Natural killer cell treated with Interleukin-12 subunit alpha and Interleukin-12 subunit beta and Interleukin-15 and Interleukin-18, amount 100 ng/mL, for 72 hours (primary cell): ENCODE measurements at regions not wholly inside any gene's neighbourhood (a gene's known extent, or its start where the extent isn't known, plus 50 kb on each side); places are given as distances from the start of the nearest gene placed in this dataset.
"Not testable (repeated sequence)": the region's sequence is repeated elsewhere in the genome, so short reads cannot be mapped to it uniquely, and the experiment has no call there.

Experiments
- ATAC-seq, 2 donors: fragments of 150-1000 bp; cut with Tn5 transposase in 1 of 2; sonication (Bioruptor Pico), chemical (Tn5 transposase) in 1 of 2; 2 replicates each; pipeline ENCODE4 v1.10.0; 2021
- DNase-seq: peaks from one replicate; pipeline ENCODE4 v3.0.0; 2022; ENCODE audit warnings: low spot score
- H3K27ac Mint-ChIP-seq, 2 donors: 1 replicate in 1 of 2; 2 replicates in 1 of 2; pipeline ENCODE4 v1.8.0; 2022; ENCODE audit warnings: mixed read lengths in 2 of 2, mild to moderate bottlenecking in 1 of 2, moderate library complexity in 1 of 2
- H3K27me3 Mint-ChIP-seq, 2 donors: 1 replicate in 1 of 2; 2 replicates in 1 of 2; pipeline ENCODE4 v1.8.0; 2022; ENCODE audit warnings: mixed read lengths in 2 of 2
- H3K36me3 Mint-ChIP-seq: one replicate; pipeline ENCODE4 v1.8.0; 2022; ENCODE audit warnings: mixed read lengths
- H3K4me1 Mint-ChIP-seq, 2 donors: 1 replicate in 1 of 2; 2 replicates in 1 of 2; pipeline ENCODE4 v1.8.0; 2022; ENCODE audit warnings: low read depth in 2 of 2, mixed read lengths in 2 of 2, mild to moderate bottlenecking in 1 of 2
- H3K4me3 Mint-ChIP-seq: one replicate; pipeline ENCODE4 v1.8.0; 2022; ENCODE audit warnings: mixed read lengths
- H3K9me3 Mint-ChIP-seq: 2 replicates; pipeline ENCODE4 v1.8.0; 2022; ENCODE audit warnings: mixed read lengths

DNA sequence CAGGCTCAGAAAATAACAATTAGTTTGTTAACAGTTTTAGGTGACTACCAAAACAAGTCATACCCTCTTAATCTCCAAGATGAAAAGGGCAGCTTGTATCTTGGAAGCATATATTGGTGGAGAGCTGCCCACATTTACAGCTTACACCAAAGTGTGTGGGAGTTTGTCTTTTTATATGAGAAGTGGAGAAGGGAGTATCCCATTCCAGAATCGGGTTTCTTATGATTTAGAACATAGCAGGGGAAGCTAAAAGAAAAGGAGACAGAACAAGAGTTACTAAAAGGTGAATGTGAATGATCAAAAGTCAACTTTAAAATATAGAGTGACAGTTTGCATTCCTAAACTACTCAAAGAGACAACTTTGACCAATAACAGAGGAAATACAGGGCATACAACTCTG lies 338.6 kb upstream of the VWC2 start:
- H3K4me3 Mint-ChIP-seq = no peak overlapping the region
- no peak for ATAC-seq
- no peak for DNase-seq
- H3K27me3 Mint-ChIP-seq = no peaks in the 10 kb centered on the region
- H3K9me3 Mint-ChIP-seq = peaks cover 5% of the 10 kb centered on the region
- no peaks in the 10 kb centered on the region for H3K4me1 Mint-ChIP-seq
- H3K27ac Mint-ChIP-seq = no peak overlapping the region
- H3K36me3 Mint-ChIP-seq = no peaks in the 10 kb centered on the region

DNA sequence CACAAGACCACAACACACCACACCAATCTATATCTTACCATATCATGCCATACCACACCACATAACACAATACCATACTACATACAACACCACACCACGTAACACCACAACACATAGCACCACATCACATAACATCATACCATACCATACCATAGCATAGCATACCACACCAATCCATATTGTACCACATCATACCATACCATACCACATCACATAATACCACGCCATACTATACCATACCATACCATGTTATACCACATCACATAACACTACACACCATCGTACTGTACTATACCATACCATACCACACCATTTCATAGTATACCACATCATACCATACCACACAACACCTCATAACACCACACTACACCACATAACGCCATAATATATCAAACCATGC lies 335.2 kb upstream of the VWC2 start:
- no peak overlapping the region for H3K27ac Mint-ChIP-seq
- ATAC-seq = peak in 1 of 2 donors; percentile 63
- no peaks in the 10 kb centered on the region for H3K36me3 Mint-ChIP-seq
- H3K9me3 Mint-ChIP-seq = peaks cover 7% of the 10 kb centered on the region
- no peaks in the 10 kb centered on the region for H3K4me1 Mint-ChIP-seq
- no peaks in the 10 kb centered on the region for H3K27me3 Mint-ChIP-seq
- no peak overlapping the region for H3K4me3 Mint-ChIP-seq
- no peak for DNase-seq

DNA sequence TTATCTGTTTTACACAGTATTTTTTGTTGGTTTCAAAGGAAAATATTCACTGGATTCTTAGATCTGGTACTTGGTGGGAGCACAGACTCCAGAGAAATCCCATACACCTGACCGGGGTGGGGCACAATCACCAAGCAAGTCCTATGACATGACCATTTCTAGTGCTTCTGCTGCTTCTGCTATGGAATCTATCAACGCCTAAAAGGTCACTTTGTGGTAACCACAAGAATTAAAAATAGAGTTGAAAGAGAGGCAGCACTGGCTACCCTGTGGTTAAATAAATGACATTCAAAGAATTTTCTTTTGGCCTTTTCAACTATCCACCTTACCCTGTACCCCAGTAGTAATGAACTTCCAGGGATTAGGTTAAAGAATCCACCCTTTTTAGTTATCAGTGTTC lies 329.9 kb upstream of the VWC2 start:
- Mint-ChIP-seq H3K4me3 (no peak overlapping the region), H3K27ac (no peak overlapping the region), H3K27me3 (no peaks in the 10 kb centered on the region), H3K9me3 (peaks cover 9% of the 10 kb centered on the region), H3K4me1 (no peaks in the 10 kb centered on the region), H3K36me3 (no peaks in the 10 kb centered on the region)
- DNase-seq (no peak), ATAC-seq (no peak)

- Mint-ChIP-seq H3K36me3 (no peaks in the 10 kb centered on the region), H3K4me3 (no peak overlapping the region), H3K4me1 (no peaks in the 10 kb centered on the region), H3K9me3 (peaks cover 10% of the 10 kb centered on the region), H3K27me3 (no peaks in the 10 kb centered on the region), H3K27ac (no peak overlapping the region)
- DNase-seq (no peak), ATAC-seq (no peak)
Observed at GRCh38 chr7:49453486-49453885, 320.0 kb upstream of the VWC2 start.

DNA sequence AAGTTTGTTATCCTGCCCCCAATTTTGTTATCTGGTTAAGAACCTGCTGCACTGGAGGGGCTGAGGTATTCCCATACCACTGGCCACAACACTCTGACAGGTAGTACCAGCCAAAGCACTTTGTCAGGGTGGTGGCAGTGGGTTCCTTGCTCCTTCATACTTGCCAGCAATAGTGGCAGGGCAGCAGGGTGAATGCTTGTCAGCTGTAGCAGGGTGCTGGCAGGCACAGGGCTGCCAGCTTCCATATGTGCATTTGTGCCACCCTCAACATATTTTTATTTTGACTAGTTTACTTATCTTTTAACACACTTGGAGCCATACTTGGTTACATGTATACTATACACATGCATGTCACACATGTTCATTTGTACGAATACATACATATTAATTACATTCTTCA lies 294.0 kb upstream of the VWC2 start:
- no peak for DNase-seq
- Mint-ChIP-seq H3K27ac (no peak overlapping the region), H3K36me3 (no peaks in the 10 kb centered on the region), H3K27me3 (no peaks in the 10 kb centered on the region), H3K4me1 (no peaks in the 10 kb centered on the region), H3K9me3 (peaks cover 17% of the 10 kb centered on the region), H3K4me3 (no peak overlapping the region)
- no peak for ATAC-seq

GRCh38 chr7:49479936-49480544 lies 293.4 kb upstream of the VWC2 start:
- no peaks in the 10 kb centered on the region for H3K36me3 Mint-ChIP-seq
- H3K27ac Mint-ChIP-seq = no peak overlapping the region
- ATAC-seq = no peak
- no peaks in the 10 kb centered on the region for H3K4me1 Mint-ChIP-seq
- peaks cover 15% of the 10 kb centered on the region for H3K9me3 Mint-ChIP-seq
- no peak for DNase-seq
- H3K4me3 Mint-ChIP-seq = no peak overlapping the region
- H3K27me3 Mint-ChIP-seq = no peaks in the 10 kb centered on the region

- H3K36me3 Mint-ChIP-seq = no peaks in the 10 kb centered on the region
- H3K9me3 Mint-ChIP-seq = peaks cover 15% of the 10 kb centered on the region
- H3K27ac Mint-ChIP-seq = no peak overlapping the region
- no peaks in the 10 kb centered on the region for H3K27me3 Mint-ChIP-seq
- ATAC-seq (no peak), DNase-seq (no peak)
- H3K4me1 Mint-ChIP-seq = no peaks in the 10 kb centered on the region
- no peak overlapping the region for H3K4me3 Mint-ChIP-seq
Observed at GRCh38 chr7:49481075-49481474, 292.4 kb upstream of the VWC2 start.

GRCh38 chr7:49483142-49483541 lies 290.3 kb upstream of the VWC2 start:
- no peaks in the 10 kb centered on the region for H3K36me3 Mint-ChIP-seq
- H3K27ac Mint-ChIP-seq = no peak overlapping the region
- H3K4me1 Mint-ChIP-seq = no peaks in the 10 kb centered on the region
- ATAC-seq = no peak
- DNase-seq = no peak
- H3K9me3 Mint-ChIP-seq = peaks cover 8% of the 10 kb centered on the region
- no peaks in the 10 kb centered on the region for H3K27me3 Mint-ChIP-seq
- H3K4me3 Mint-ChIP-seq = no peak overlapping the region

- no peak overlapping the region for H3K27ac Mint-ChIP-seq
- ATAC-seq = no peak
- H3K9me3 Mint-ChIP-seq = peaks cover 3% of the 10 kb centered on the region
- DNase-seq = no peak
- H3K27me3 Mint-ChIP-seq = no peaks in the 10 kb centered on the region
- H3K4me3 Mint-ChIP-seq = no peak overlapping the region
- no peaks in the 10 kb centered on the region for H3K36me3 Mint-ChIP-seq
- no peaks in the 10 kb centered on the region for H3K4me1 Mint-ChIP-seq
Observed at GRCh38 chr7:49486974-49487829, 286.2 kb upstream of the VWC2 start.

- Mint-ChIP-seq H3K27ac (no peak overlapping the region), H3K4me1 (no peaks in the 10 kb centered on the region), H3K36me3 (no peaks in the 10 kb centered on the region)
Observed at GRCh38 chr7:49487830-49488140, 285.7 kb upstream of the VWC2 start.

DNA sequence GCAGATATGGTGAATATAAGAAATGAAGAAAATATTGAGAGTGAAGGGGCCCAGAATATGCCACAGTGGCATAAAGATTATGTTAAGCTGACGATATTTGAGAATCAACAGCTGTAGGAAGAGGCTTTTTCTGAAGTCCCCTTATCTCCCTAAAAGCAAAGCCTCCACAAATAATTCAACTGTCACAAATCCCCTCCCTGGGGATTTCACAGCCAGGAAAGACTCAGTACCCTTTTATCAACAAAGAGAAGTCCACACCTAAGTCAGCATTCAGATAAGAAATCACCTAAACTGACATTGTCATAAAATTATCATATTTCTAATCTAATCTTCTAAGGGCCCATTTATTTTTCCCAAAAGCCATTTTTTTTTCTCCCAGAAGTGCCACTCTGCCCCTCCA lies 284.9 kb upstream of the VWC2 start:
- no peak overlapping the region for H3K27ac Mint-ChIP-seq
- H3K4me3 Mint-ChIP-seq = no peak overlapping the region
- H3K27me3 Mint-ChIP-seq = no peaks in the 10 kb centered on the region
- H3K36me3 Mint-ChIP-seq = no peaks in the 10 kb centered on the region
- H3K4me1 Mint-ChIP-seq = no peaks in the 10 kb centered on the region
- ATAC-seq (no peak), DNase-seq (no peak)
- peaks cover under 1% of the 10 kb centered on the region for H3K9me3 Mint-ChIP-seq

More at GRCh38 chr7:49487830-49488140, 285.7 kb upstream of the VWC2 start:
- Mint-ChIP-seq H3K27me3 (no peaks in the 10 kb centered on the region), H3K4me3 (no peak overlapping the region), H3K9me3 (peaks cover 3% of the 10 kb centered on the region)
- ATAC-seq = no peak
- no peak for DNase-seq

GRCh38 chr7:49497471-49497870 lies 276.0 kb upstream of the VWC2 start:
- H3K9me3 Mint-ChIP-seq = peaks cover 4% of the 10 kb centered on the region
- H3K4me1 Mint-ChIP-seq = no peaks in the 10 kb centered on the region
- H3K36me3 Mint-ChIP-seq = no peaks in the 10 kb centered on the region
- no peaks in the 10 kb centered on the region for H3K27me3 Mint-ChIP-seq
- ATAC-seq (no peak), DNase-seq (no peak)
- no peak overlapping the region for H3K27ac Mint-ChIP-seq
- H3K4me3 Mint-ChIP-seq = no peak overlapping the region

DNA sequence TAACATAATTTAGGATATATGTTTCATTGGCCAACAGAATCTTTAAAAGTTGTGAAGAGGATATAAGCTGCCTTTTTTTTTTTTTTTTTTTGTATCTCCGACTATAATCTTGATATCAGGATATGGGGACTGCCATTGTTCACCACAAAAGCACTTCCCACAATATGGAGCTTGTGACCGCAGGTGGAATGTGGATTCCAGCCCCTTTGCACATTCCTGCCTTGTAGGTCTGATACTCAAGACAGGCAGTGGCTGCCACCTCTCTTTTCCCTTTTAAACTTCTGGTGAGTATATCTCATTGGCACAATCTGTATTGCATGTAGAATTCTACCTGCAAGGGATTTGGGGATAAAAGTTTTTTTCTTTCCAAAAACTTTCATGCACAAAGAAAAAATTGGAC lies 272.7 kb upstream of the VWC2 start:
- H3K4me3 Mint-ChIP-seq = no peak overlapping the region
- peaks cover 4% of the 10 kb centered on the region for H3K9me3 Mint-ChIP-seq
- H3K27ac Mint-ChIP-seq = no peak overlapping the region
- no peaks in the 10 kb centered on the region for H3K36me3 Mint-ChIP-seq
- ATAC-seq = no peak
- H3K27me3 Mint-ChIP-seq = no peaks in the 10 kb centered on the region
- DNase-seq = no peak
- no peaks in the 10 kb centered on the region for H3K4me1 Mint-ChIP-seq

DNA sequence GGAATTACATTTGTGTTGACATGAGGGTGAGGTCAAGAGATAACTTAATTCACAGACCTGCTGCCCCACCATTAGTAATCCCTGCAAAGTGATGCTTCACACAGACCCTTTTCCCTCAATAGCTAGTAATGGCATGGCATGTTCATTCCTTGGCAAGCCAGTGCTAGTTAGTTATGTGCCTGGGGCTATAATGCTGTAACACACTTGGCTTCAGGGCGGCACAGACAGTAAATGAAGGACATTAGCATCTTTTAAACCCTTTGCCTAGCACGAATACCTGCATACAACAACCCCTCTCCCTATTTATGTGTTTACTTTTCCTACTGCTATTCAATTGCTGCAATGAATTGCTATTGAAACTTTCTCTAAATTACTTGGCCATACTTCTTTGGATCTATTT lies 266.2 kb upstream of the VWC2 start:
- not testable (repeated sequence) for H3K9me3 Mint-ChIP-seq, H3K4me3 Mint-ChIP-seq, H3K27me3 Mint-ChIP-seq, H3K36me3 Mint-ChIP-seq, H3K4me1 Mint-ChIP-seq, ATAC-seq, DNase-seq, H3K27ac Mint-ChIP-seq

- DNase-seq = no peak
- no peaks in the 10 kb centered on the region for H3K4me1 Mint-ChIP-seq
- H3K27ac Mint-ChIP-seq = no peak overlapping the region
- peaks cover 8% of the 10 kb centered on the region for H3K9me3 Mint-ChIP-seq
- no peaks in the 10 kb centered on the region for H3K36me3 Mint-ChIP-seq
- no peak for ATAC-seq
- no peaks in the 10 kb centered on the region for H3K27me3 Mint-ChIP-seq
- no peak overlapping the region for H3K4me3 Mint-ChIP-seq
Observed at GRCh38 chr7:49513911-49514310, 259.5 kb upstream of the VWC2 start.
